HG02885 (cell line): ENCODE measurements at regions not wholly inside any gene's neighbourhood (a gene's known extent, or its start where the extent isn't known, plus 50 kb on each side); places are given as distances from the start of the nearest gene placed in this dataset.
A peak's percentile ranks its signal among the peaks of the same experiment; 100 is the strongest.
"Not testable (repeated sequence)": the region's sequence is repeated elsewhere in the genome, so short reads cannot be mapped to it uniquely, and the experiment has no call there.

ENCODE experiments used
- ATAC-seq: cut with Tn5 transposase; IDR thresholded peaks from one replicate; pipeline ENCODE4 v1.9.1; 2021; ENCODE audit warnings: mild to moderate bottlenecking; ENCODE audit not compliant: unreplicated experiment, poor library complexity

DNA sequence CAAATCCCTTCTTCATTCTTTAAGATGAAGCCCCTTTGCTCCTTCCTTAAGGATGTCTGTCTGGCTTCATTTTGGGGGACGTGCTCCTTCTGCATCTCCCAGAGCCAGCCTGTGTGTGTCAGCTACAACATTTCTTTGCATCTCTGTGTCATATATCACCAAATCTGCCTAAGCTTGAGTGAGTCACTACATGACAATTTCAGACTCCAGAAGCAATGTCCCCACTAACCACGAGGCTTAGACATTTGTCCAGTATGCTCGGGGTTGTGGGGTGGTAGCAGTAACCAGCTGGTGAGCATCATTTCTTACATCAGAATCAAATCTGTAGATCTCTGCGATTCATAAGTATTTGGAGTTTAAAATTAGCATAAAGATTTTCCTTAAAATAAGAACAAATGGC lies 54.1 kb upstream of the USP14 start:
- not testable (repeated sequence) for ATAC-seq

DNA sequence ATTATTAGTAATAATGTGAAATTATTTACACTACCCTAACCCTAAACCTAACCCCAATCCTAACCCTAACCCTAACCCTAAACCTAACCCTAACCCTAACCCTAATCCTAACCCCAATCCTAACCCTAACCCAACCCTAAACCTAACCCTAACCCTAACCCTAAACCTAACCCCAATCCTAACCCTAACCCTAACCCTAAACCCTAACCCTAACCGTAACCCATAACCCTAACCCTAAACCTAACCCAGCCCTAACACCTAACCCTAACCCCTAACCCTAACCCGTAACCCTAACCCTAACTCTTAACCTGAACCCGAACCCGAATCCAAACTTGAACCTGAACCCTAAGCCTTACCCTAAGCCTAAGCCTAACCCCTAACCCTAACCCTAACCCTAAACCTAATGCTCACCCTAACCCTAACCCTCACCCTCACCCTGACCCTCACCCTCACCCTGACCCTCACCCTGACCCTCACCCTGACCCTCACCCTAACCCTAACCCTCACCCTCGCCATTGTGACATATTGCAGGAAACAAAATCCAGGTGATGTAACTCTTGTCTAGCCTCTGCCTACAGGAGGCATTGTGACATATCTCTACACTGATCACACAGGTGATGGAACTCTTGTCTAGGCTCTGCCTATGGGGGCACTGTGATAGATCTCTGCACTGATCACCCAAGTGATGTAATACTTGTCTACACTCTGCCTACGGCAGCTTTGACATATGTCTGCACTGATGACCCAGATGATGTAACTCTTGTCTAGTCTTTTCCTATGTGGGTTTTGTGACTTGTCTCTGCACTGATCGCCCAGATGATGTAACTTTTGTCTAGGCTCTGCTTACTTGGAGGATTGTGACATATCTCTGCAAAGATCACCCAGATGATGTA lies 53.0 kb upstream of the USP14 start:
- ATAC-seq: not testable (repeated sequence)

DNA sequence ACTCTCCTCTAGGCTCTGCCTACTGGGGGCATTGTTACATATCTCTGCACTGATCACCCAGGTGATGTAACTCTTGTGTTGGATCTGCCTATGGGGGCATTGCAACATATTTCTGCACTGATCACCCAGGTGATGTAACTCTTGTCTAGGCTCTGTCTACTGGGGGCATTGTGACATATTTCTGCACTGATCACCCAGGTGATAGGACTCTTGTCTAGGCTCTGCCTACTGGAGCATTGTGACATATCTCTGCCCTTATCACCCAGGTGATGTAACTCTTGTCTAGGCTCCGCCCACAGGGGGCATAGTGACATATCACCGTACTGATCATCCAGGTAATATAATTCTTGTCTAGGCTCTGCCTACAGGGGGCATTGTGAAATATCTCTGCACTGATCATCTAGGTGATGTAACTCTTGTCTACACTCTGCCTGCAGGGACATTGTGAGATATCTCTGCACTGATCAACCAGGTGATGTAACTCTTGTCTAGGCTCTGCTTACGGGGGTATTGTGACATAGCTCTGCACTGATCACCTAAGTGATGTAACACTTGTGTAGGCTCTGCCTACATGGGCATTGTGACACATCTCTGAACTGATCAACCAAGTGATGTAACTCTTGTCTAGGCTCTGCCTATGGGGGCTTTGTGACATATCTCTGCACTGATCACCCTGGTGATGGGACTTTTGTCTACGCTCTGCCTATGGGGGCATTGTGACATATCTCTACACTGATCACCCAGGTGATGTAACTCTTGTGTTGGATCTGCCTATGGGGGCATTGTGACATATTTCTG lies 52.1 kb upstream of the USP14 start:
- not testable (repeated sequence) for ATAC-seq

DNA sequence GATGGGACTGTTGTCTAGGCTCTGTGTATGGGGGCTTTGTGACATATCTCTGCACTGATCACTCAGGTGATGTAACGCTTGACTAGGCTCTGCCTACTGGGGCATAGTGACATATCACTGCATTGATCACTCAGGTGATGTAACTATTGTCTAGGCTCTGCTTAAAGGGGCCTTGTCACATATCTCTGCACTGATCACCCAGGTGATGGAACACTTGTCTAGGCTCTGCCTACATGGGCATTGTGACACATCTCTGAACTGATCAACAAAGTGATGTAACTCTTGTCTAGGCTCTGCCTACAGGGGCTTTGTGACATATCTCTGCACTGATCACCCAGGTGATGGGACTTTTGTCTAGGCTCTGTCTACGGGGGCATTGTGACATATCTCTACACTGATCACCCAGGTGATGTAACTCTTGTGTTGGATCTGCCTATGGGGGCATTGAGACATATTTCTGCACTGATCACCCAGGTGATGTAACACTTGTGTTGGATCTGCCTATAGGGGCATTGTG lies 51.4 kb upstream of the USP14 start:
- not testable (repeated sequence) for ATAC-seq

DNA sequence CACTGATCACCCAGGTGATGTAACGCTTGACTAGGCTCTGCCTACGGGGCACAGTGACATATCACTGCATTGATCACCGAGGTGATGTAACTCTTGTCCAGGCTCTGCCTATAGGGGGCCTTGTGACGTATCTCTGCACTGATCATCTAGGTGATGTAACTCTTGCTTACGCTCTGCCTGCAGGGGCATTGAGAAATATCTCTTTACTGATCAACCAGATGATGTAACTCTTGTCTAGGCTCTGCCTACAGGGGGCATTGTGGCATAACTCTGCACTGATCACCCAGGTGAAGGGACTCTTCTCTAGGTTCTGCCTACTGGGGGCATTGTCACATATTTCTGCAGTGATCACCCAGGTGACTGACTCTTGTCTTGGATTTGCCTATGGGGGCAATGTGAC lies 50.9 kb upstream of the USP14 start:
- ATAC-seq: not testable (repeated sequence)

DNA sequence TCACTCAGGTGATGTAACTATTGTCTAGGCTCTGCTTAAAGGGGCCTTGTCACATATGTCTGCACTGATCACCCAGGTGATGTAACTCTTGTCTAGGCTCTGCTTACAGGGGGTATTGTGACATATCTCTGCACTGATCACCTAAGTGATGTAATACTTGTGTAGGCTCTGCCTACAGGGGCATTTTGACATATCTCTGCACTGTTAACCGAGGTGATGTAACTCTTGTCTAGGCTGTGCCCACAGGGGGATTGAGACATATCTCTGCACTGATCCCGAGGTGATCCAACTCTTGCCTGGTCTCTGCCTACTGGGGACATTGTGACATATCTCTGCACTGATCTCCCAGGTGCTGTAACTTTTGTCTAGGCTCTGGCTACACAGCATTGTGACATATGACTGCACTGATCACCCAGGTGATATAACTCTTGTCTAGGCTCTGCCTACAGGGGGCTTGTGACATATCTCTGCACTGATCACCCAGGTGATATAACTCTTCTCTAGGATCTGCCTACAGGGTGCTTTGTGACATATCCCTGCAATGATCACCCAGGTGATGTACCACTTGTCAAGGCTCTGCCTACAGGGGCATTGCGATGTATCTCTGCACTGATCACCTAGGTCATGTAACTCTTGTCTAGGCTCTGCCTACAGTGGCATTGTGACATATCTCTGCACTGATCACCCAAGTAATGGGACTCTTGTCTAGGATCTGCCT lies 50.3 kb upstream of the USP14 start:
- peak; percentile 42 for ATAC-seq
